HS-27A (cell line): ENCODE measurements at regions not wholly inside any gene's neighbourhood (a gene's known extent, or its start where the extent isn't known, plus 50 kb on each side); places are given as distances from the start of the nearest gene placed in this dataset.
"Not testable (repeated sequence)": the region's sequence is repeated elsewhere in the genome, so short reads cannot be mapped to it uniquely, and the experiment has no call there.

ENCODE experiments used
- DNase-seq: peaks from one replicate; pipeline ENCODE4 v3.0.0-alpha.2; 2012; ENCODE audit warnings: low read depth, missing footprints

- no peak for DNase-seq
These were observed 1040.5 kb upstream of the GYPC start for GRCh38 chr2:125615438-125615837.

GRCh38 chr2:125630377-125630776 lies 1025.6 kb upstream of the GYPC start:
- DNase-seq: no peak

DNA sequence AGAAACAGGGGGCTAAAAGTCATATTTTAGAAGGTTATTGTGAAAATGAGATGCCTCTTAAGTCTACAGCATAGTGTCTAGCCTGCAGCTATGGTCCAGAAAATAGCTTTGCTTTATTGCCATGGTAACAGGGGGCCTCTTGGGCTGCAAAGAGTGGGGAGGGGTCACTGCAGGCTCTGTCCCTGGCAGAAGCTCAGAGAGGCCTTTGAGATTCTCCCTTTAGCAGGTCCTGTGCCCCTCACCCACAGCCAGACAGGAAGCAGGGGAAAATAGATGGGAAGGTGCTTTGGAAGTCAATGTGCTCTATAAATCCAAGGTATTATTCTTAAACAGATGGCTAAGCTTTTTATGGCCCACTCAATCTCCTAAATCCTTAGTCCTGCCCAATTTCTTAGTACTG lies 1021.3 kb upstream of the GYPC start:
- no peak for DNase-seq

DNA sequence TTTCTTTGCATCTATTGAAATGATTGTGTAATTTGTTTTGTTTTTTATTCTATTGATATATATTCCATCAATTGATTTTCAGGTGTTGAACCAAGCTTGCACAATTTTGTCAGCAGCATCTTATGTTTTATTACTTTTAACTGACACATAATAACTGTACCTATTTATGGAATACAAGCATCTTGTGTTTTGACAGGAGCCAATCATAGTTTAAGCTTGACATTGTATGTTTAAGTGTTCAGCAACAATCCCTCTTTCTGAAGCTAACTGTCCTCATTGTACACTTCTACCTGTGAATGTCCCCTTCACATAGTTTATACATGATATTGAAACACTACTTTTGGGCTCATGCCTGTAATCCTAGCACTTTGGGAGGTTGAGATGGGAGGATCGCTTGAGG lies 1017.6 kb upstream of the GYPC start:
- no peak for DNase-seq

DNA sequence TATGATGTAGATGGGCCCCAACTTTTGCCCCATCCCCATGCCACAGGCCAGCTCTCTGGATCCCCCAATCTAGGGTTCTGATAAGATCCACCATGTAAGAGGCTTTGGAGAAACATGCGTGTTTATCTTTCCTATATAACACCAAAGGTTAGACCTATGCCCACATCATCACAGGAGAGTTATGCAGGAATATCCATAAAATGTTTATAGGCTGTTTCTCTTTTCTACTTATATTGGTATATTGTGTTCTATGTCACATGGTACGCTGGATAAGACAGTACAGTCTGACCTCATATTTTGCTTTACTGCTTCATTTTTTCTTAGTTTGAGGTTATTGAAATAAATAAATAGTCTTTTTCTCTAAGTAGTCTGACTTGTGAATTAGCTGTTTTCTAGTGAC lies 1013.9 kb upstream of the GYPC start:
- DNase-seq: no peak

- DNase-seq: no peak
These were observed 1012.8 kb upstream of the GYPC start for GRCh38 chr2:125643128-125643527.

- DNase-seq: no peak
These were observed 1012.4 kb upstream of the GYPC start for GRCh38 chr2:125643585-125643984.

DNA sequence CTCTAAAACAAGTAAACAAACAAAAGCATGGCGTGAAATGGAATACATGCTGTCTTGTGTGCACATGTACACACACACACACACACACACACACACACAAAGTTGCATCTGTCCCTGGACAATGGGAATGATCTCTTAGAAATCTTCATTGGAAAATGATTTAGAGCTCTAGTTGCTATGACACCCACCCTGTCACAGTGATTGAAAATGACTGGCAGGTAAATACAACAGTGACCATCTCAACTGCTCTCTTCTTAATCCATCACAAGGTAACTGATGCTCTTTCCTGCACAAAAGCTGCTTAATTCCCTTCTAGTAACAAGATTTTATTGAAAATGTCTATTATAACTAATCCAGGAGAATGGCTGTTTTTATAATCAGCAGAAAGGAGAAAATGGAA lies 1011.7 kb upstream of the GYPC start:
- no peak for DNase-seq

GRCh38 chr2:125652280-125652679 lies 1003.7 kb upstream of the GYPC start:
- no peak for DNase-seq

- no peak for DNase-seq
These were observed 1001.7 kb upstream of the GYPC start for GRCh38 chr2:125654226-125654625.

DNA sequence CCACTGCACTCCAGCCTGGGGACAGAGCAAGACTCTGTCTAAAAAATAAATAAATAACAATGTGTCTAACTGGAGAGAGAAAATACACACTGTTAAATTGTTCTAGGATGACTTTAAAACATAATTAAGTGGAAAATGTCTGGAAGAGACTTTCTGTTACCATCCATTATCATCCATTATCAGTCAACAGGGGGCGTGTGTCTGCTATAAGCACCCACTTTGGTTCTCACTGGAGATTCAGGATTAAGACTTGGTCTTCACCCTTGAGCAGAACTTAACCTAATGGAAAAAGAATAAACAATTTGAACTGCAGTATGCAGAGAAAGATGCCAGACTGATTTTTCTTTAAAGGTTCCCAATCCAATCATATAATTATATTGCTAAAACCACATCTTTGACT lies 999.8 kb upstream of the GYPC start:
- no peak for DNase-seq

DNA sequence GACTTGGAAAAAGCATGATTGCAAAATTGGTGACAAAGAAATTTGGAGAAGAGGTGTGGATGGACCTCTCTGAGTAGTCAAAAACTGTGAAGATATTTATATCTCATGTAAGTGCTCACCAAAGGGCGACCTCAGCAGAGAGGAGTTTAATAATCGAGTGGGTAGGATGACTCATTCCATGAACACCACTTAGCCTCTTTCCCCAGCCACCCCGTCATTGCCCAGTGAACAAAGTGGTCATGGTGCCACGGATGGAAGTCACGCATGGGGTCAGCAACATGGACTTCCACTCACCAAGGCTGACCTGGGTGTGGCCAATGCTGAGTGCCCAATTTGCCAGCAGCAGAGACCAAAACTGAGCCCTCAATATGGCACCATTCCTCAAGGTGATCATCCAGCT lies 997.4 kb upstream of the GYPC start:
- DNase-seq: no peak

DNA sequence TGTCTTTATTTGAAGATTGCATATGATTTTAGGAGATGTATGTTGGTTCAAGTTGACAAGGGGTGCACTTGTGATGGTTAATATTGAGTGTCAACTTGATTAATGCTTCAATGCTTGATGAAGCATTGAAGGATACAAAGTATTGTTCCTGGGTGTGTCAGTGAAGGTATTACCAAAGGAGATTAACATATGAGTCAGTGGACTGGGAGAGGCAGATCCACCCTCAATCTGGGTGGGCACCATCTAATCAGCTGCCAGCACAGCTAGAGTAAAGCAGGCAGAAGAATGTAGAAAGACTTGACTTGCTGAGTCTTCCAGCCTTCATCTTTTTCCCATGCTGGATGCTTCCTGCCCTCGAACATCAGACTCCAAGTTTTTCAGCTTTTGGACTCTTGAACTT lies 995.6 kb upstream of the GYPC start:
- DNase-seq: not testable (repeated sequence)

DNA sequence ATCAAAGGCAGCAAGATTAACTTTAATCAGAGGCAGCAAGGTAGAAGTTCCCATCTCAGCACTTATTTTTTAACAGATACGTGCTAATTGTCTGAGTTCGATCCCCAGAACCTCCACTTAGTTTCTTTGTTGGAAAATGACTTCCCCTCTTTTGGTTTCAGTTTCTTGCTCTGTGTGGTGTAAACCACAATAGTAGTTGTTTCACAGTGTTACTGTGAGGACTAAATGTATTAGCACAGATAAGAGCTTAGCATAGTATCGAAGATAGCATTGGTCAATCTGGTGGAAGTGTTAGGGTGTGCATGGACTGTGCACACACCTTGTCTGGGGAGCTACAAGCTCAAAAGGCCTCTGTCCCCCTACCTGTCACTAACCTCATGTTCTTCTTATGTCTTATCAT lies 988.3 kb upstream of the GYPC start:
- no peak for DNase-seq

DNA sequence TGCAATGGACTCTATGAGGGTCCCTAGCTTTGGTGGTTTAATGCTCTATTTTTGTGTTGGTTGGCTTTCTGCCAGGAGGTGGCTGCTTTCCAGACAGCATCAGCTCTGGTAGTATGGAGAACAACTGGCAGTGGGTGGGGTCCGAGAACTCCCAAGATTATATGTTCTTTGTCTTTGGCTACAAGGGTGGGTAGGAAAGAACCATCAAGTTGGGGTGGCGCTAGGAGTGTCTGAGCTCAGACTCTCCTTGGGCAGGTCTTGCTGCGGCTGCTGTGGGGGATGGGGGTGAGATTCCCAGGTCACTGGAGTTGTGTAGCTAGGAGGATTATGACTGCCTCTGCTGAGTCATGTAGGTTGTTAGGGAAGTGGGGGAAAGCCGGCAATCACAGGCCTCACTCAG lies 976.1 kb upstream of the GYPC start:
- no peak for DNase-seq

DNA sequence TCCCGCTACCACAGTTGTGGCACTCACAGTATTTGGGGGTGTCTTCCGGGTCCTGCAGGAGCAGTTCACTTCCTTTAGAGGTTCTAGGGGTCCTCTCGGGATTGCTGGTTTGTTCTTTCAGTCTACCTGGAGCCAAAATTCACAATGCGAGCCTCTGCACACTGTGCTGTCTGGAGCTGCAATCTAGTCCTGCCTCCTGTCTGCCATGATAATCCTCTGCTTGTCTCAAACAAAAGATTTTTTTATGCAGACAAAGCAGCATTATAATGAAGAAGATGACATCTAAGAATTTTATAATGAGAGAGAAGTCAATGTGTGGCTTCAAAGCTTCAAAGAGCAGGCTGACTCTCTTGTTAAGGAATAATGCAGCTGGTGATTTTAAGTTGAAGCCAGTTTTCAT lies 975.1 kb upstream of the GYPC start:
- DNase-seq: no peak

GRCh38 chr2:125681576-125681975 lies 974.4 kb upstream of the GYPC start:
- no peak for DNase-seq

- no peak for DNase-seq
These were observed 973.8 kb upstream of the GYPC start for GRCh38 chr2:125681976-125682805.

DNA sequence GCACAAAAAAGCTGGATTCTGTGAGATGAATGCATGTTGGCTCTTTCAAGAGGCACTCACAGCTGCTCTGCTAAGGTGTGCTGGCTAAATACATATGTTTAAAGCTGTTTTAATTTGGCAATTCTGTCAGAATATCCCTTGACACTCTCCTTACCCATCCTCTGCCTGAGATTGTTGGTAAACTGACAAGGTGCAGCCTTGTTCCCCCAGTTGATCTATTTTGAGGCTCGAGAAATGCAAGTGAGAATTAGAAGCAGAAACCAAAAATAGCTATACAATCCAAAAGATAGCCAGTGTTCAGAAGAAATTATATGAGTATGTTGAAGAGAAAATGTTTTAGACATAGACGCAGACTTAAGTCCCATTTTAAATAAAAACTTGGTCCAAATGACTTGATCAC lies 971.7 kb upstream of the GYPC start:
- DNase-seq: no peak

DNA sequence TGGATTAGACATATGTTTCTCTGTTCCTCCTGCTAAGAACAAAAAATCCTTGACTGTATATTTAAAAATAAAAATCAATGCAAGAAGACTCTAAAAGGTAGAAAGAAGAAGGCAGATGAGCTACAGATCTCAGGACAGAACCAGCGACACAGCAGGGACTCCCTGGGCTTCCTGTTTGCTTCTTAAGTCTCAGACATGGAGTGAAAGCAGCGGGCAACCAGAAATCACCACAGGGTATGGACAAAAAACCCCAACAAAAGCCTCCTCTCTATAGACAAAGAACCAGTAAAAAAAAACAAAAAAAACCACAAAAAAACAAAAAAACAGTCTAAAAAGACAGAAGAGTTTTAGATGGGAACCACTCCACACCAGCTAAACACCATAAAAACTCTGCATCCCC lies 971.0 kb upstream of the GYPC start:
- DNase-seq: no peak

DNA sequence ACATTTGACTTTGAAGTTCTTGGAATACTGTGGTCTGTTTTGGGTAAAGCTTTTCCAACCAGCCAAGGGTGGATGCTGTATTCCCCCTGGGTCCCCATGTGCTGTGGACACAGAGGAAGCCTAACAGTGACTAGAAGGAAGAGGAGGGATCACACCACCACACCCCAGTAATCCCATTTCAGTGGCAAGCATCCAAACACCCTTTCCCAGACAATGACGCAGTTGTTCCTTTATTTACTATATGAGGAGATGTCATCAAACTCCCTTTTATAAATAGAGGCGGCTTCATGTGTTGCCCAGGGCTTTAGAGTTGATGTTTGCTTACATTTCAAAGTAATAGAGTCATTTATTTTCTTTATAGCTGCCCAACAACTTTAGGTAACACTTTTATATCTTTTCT lies 959.4 kb upstream of the GYPC start:
- no peak for DNase-seq

DNA sequence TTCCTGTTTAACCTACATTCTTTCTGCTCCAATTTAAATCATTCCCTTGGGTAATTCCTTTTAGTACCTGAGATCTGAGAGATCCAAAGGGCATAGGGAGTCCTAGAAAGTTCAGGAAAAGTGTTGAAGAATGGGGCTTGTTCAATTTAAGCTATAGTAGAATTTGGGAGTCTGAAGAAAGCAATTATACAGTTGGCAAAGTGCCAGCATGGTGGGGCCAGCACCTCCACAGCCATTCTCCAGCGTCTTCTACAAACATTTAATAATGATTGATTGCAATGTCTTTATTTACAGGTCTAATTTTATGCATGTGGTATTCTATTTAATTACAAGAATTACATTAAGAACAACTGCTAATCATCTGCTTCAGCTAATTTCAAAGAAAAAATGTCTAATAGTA lies 957.7 kb upstream of the GYPC start:
- no peak for DNase-seq

- no peak for DNase-seq
These were observed 954.9 kb upstream of the GYPC start for GRCh38 chr2:125701070-125701469.

- DNase-seq: no peak
These were observed 948.3 kb upstream of the GYPC start for GRCh38 chr2:125707611-125708010.
